SU-DHL-6 (cell line): ENCODE measurements at regions not wholly inside any gene's neighbourhood (a gene's known extent, or its start where the extent isn't known, plus 50 kb on each side); places are given as distances from the start of the nearest gene placed in this dataset.

ENCODE experiments used
- EZH2phosphoT487 ChIP-seq: fragments of 200-600 bp; sonication (generic), shearing (Covaris generic); conservative IDR thresholded peaks from 2 replicates; pipeline ENCODE4 v1.6.1; 2018; ENCODE audit warnings: mild to moderate bottlenecking, antibody characterized with exemption, low read length, moderate library complexity, mixed read lengths
- TF ChIP-seq, protein P1 (sequence below): fragments of 200-600 bp; sonication (generic); IDR thresholded peaks from one replicate; pipeline ENCODE4 v1.5.1; 2017; ENCODE audit warnings: antibody characterized with exemption, mild to moderate bottlenecking, low read length, moderate library complexity; ENCODE audit not compliant: insufficient read depth, poor library complexity, severe bottlenecking

DNA sequence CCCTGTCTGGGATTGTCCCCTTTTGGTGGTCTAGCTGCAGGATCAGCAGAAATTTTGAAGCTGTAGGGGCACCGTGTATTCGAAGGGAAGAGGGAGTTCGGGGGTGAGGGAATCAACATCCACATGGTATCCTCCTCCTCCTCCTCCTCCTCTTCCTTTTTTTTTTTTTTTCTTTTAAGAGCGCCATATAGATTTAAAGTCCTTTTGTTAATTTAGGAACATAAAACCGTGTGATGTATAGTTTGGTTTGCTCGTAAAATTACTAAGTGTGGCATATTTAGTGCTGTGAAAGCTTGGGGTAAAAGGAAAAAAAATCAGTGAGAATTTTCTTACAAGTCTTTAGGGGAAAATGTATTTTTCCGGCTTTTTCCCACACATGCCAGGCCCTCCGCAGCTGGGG, 50.1 kb upstream of the GSE1 start:
- TF ChIP-seq, protein P1, sequence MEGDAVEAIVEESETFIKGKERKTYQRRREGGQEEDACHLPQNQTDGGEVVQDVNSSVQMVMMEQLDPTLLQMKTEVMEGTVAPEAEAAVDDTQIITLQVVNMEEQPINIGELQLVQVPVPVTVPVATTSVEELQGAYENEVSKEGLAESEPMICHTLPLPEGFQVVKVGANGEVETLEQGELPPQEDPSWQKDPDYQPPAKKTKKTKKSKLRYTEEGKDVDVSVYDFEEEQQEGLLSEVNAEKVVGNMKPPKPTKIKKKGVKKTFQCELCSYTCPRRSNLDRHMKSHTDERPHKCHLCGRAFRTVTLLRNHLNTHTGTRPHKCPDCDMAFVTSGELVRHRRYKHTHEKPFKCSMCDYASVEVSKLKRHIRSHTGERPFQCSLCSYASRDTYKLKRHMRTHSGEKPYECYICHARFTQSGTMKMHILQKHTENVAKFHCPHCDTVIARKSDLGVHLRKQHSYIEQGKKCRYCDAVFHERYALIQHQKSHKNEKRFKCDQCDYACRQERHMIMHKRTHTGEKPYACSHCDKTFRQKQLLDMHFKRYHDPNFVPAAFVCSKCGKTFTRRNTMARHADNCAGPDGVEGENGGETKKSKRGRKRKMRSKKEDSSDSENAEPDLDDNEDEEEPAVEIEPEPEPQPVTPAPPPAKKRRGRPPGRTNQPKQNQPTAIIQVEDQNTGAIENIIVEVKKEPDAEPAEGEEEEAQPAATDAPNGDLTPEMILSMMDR = no peak
- TF ChIP-seq EZH2phosphoT487 = no peak
